GM06990 (cell line): ENCODE measurements at regions not wholly inside any gene's neighbourhood (a gene's known extent, or its start where the extent isn't known, plus 50 kb on each side); places are given as distances from the start of the nearest gene placed in this dataset.

Experiments used
- DNase-seq: peaks from one replicate; pipeline ENCODE4 v3.0.0-alpha.2; 2011; ENCODE audit not compliant: insufficient read length; ENCODE audit errors: extremely low read depth
- H3K27me3 ChIP-seq: replicated peaks from 2 replicates; pipeline ENCODE4 v1.6.0; 2011; ENCODE audit warnings: low read length; ENCODE audit not compliant: control insufficient read depth, insufficient read depth
- H3K36me3 ChIP-seq: 2 replicates; pipeline ENCODE4 v1.5.1; 2011; ENCODE audit warnings: low read length; ENCODE audit not compliant: control insufficient read depth, insufficient read depth
- H3K4me3 ChIP-seq: replicated peaks from 2 replicates; pipeline ENCODE4 v1.5.1; 2011; ENCODE audit warnings: low read depth, mild to moderate bottlenecking, control low read depth, low read length
- TF ChIP-seq, protein P1 (sequence below): IDR thresholded peaks from 2 replicates; pipeline ENCODE4 v1.5.1; 2011; ENCODE audit warnings: low read length, control low read depth, mild to moderate bottlenecking, inconsistent platforms; ENCODE audit not compliant: insufficient read depth, poor library complexity, severe bottlenecking

DNA sequence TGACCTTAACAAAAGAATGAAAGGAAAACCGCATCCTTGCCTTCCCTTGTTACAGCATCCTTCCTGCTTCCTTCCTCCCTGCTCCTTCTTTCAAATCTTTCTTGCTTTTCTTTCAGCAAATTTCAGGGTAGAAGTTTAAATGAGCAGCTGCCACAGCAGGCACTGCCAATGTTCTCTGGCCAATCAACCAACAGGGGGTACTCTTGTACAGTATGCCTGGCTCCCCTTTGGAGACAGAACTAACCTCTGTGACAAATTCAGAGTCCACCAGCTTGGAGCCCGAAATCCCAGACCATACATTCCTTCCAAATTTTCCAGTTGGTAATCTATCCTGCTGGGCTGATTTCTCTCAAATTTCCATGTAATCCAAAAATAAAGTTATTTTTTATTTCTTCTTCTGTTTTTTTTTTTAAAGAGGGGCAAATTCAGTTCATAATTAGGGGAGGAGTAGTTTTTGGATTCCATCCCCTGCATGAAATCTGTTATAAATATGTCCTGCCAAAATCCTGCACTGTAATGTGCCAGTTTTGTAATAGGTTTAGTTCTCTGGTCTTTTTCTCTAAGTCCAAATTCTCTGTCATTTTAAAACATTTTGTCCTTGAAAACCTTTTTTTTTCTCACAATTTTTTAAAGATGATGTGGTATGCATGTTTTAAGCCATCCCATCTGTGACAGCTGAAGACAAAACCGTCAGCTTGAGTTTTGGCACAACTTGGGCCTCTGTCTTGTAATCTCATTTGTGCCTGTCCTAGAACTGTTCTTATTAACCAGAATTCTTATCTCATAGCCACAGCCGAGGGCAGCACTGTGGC, 610.0 kb upstream of the LMO3 start:
- H3K36me3 ChIP-seq = no peaks in the 10 kb centered on the region
- H3K27me3 ChIP-seq = no peaks in the 10 kb centered on the region
- no peak for DNase-seq
- TF ChIP-seq, protein P1, sequence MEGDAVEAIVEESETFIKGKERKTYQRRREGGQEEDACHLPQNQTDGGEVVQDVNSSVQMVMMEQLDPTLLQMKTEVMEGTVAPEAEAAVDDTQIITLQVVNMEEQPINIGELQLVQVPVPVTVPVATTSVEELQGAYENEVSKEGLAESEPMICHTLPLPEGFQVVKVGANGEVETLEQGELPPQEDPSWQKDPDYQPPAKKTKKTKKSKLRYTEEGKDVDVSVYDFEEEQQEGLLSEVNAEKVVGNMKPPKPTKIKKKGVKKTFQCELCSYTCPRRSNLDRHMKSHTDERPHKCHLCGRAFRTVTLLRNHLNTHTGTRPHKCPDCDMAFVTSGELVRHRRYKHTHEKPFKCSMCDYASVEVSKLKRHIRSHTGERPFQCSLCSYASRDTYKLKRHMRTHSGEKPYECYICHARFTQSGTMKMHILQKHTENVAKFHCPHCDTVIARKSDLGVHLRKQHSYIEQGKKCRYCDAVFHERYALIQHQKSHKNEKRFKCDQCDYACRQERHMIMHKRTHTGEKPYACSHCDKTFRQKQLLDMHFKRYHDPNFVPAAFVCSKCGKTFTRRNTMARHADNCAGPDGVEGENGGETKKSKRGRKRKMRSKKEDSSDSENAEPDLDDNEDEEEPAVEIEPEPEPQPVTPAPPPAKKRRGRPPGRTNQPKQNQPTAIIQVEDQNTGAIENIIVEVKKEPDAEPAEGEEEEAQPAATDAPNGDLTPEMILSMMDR = no peak
- H3K4me3 ChIP-seq = no peak overlapping the region

DNA sequence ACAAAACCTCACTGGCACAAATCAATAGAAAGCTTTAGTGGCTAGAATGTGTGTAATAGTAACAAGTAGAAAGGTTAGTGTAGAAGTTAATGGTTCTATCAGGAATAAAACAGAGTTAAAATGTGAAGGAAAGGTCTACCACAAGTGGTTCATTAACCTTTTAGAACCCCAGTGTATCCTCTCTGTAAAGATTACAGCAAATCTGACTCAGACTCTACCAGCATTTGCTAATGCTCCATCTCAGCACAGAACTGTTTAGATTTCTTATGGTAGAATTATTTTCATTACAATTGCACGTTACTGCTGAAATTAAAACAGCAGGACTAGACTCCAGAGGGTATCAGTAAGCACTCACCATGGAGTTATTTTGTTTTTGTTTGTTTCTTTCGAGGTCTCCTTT, 609.0 kb upstream of the LMO3 start:
- DNase-seq = no peak
- no peaks in the 10 kb centered on the region for H3K27me3 ChIP-seq
- H3K36me3 ChIP-seq = no peaks in the 10 kb centered on the region
- no peak overlapping the region for H3K4me3 ChIP-seq
- TF ChIP-seq, protein P1 = no peak

DNA sequence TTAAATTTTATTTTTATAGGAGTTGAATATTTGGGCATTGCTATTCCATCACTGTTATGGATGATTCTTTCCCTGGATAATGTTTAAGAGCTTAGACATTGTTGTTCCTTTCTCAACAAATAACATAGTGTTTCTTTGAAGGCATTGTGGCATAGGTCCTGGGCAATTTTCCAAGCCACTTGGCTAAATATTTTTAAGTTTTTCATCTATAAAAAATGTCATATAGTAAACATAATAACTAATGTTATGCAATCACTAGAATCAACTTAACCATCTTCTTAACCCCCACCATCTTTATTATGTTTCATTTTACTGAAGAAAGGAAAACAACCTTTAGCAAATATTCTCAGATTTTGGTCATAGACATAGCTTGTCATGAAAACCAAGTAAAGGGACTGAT, 600.6 kb upstream of the LMO3 start:
- H3K27me3 ChIP-seq = no peaks in the 10 kb centered on the region
- H3K36me3 ChIP-seq = no peaks in the 10 kb centered on the region
- TF ChIP-seq, protein P1 = no peak
- DNase-seq = no peak
- no peak overlapping the region for H3K4me3 ChIP-seq

DNA sequence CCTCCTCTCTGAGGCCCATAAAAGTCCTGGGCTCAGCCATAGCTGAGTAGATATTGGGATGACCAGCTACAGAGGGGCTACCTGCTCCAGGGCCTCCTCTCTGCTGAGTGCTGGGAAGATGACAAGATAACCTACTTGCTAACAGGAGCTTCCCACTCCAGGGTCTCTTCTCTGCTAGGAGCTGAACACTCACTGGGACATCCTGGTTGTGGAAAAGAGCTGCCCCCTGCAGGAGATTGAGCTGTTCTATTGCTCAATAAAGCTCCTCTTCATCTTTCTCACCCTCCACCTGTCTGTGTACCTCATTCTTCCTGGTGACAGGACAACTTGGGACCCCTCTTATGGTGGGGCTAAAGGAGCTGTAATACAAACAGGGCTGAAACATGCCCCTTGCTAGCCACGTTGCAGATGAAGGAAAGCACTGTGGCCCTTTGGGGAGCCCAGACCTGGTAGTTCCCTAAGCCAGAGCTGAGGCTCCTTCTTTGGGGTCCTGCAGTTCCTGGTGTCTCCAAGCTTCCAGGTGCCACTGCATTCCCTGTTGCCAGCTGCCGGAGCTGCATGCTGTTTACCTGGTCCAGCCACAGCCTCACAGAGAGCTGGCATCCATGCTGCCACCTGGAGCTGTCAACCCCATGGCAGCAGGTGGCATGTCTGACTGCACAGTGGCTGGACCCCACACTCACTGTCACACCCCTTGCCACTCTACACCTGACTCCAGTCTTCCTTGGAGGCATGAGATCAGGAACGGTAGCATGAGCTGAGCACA, 598.5 kb upstream of the LMO3 start:
- Histone ChIP-seq H3K27me3 (no peaks in the 10 kb centered on the region), H3K4me3 (no peak overlapping the region), H3K36me3 (no peaks in the 10 kb centered on the region)
- TF ChIP-seq, protein P1 = no peak
- DNase-seq = no peak

DNA sequence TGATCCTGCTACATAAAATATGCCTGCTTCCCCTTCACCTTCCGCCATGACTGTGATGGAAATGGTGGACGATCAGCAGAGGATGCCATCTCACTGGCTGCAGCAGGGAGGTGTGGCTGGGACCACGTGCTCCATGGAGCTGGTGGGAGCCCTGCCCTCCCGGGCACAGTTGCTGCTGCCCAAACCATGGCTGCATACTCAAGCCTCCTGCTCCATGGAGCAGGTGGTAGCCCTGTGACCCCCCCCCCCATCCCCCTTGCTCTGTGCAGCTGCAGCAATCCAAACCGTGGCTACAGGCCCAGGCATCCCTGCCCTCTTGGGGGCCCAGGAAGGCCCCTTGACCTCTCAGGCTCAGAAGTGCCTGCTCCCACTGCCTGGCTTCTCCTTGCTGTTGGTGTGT, 597.5 kb upstream of the LMO3 start:
- DNase-seq = no peak
- no peaks in the 10 kb centered on the region for H3K27me3 ChIP-seq
- H3K36me3 ChIP-seq = no peaks in the 10 kb centered on the region
- no peak overlapping the region for H3K4me3 ChIP-seq
- TF ChIP-seq, protein P1 = no peak
